SK-N-SH treated with all-trans-retinoic acid at 6 μM for 48 hours (cell line): ENCODE measurements at regions not wholly inside any gene's neighbourhood (a gene's known extent, or its start where the extent isn't known, plus 50 kb on each side); places are given as distances from the start of the nearest gene placed in this dataset.

Experiments used
- ATAC-seq: fragments of 200-7000 bp; cut with Tn5 transposase; 3 replicates; pipeline ENCODE4 v1.9.1; 2020; ENCODE audit warnings: mild to moderate bottlenecking, moderate library complexity
- ARNTL ChIP-seq: fragments of 450-650 bp; formaldehyde crosslinking; IDR thresholded peaks from 2 replicates; pipeline ENCODE4 v1.5.0; 2020; ENCODE audit warnings: low read depth, mild to moderate bottlenecking, moderate library complexity, borderline replicate concordance
- BACH2 ChIP-seq: fragments of 250-450 bp; sonication (Bioruptor Pico); IDR thresholded peaks from 2 replicates; pipeline ENCODE4 v1.9.0; 2021; ENCODE audit warnings: mild to moderate bottlenecking, borderline replicate concordance
- CREB5 ChIP-seq: fragments of 250-450 bp; sonication (Bioruptor Pico); IDR thresholded peaks from 2 replicates; pipeline ENCODE4 v1.5.1; 2020; ENCODE audit warnings: low read depth, mild to moderate bottlenecking, moderate library complexity
- CSDC2 ChIP-seq: fragments of 250-450 bp; sonication (Bioruptor Pico); IDR thresholded peaks from 2 replicates; pipeline ENCODE4 v1.5.0; 2020; ENCODE audit warnings: mild to moderate bottlenecking, moderate library complexity
- ESRRG ChIP-seq: fragments of 250-450 bp; sonication (Bioruptor Pico); IDR thresholded peaks from 2 replicates; pipeline ENCODE4 v1.6.1; 2021; ENCODE audit warnings: mild to moderate bottlenecking
- GLIS3 ChIP-seq: fragments of 250-450 bp; sonication (Bioruptor Pico); IDR thresholded peaks from 2 replicates; pipeline ENCODE4 v1.5.0; 2020; ENCODE audit warnings: mild to moderate bottlenecking, moderate library complexity
- ISL1 ChIP-seq: fragments of 250-450 bp; sonication (Bioruptor Pico); IDR thresholded peaks from 2 replicates; pipeline ENCODE4 v2.1.2; 2022; ENCODE audit warnings: mild to moderate bottlenecking, moderate library complexity
- OSR1 ChIP-seq: fragments of 250-450 bp; sonication (Bioruptor Pico); IDR thresholded peaks from 2 replicates; pipeline ENCODE4 v1.8.0; 2022; ENCODE audit warnings: moderate library complexity, mild to moderate bottlenecking, inconsistent platforms
- PATZ1 ChIP-seq: fragments of 250-450 bp; sonication (Bioruptor Pico); IDR thresholded peaks from 2 replicates; pipeline ENCODE4 v1.8.0; 2020; ENCODE audit warnings: mild to moderate bottlenecking, moderate library complexity, borderline replicate concordance
- POU6F1 ChIP-seq: fragments of 250-450 bp; sonication (Bioruptor Pico); IDR thresholded peaks from 2 replicates; pipeline ENCODE4 v1.8.0; 2021; ENCODE audit warnings: low read depth, mild to moderate bottlenecking, moderate library complexity, borderline replicate concordance
- PPARA ChIP-seq: fragments of 250-450 bp; sonication (Bioruptor Pico); IDR thresholded peaks from 2 replicates; pipeline ENCODE4 v1.5.0; 2020; ENCODE audit warnings: mild to moderate bottlenecking, borderline replicate concordance
- RARB ChIP-seq: fragments of 250-450 bp; sonication (Bioruptor Pico); IDR thresholded peaks from 2 replicates; pipeline ENCODE4 v1.8.0; 2021; ENCODE audit warnings: mild to moderate bottlenecking, moderate library complexity
- SNAI2 ChIP-seq: fragments of 250-450 bp; sonication (Bioruptor Pico); IDR thresholded peaks from 2 replicates; pipeline ENCODE4 v1.5.0; 2020; ENCODE audit warnings: mild to moderate bottlenecking, moderate library complexity
- TCF4 ChIP-seq: fragments of 250-450 bp; sonication (Bioruptor Pico); IDR thresholded peaks from 2 replicates; pipeline ENCODE4 v1.8.0; 2021; ENCODE audit warnings: mild to moderate bottlenecking, moderate library complexity, borderline replicate concordance
- TOX ChIP-seq: fragments of 250-450 bp; sonication (Bioruptor Pico); IDR thresholded peaks from 2 replicates; pipeline ENCODE4 v1.8.0; 2021; ENCODE audit warnings: mild to moderate bottlenecking, moderate library complexity, borderline replicate concordance
- TSHZ2 ChIP-seq: fragments of 250-450 bp; sonication (Bioruptor Pico); IDR thresholded peaks from 2 replicates; pipeline ENCODE4 v1.5.0; 2020; ENCODE audit warnings: mild to moderate bottlenecking, moderate library complexity
- ZC3H10 ChIP-seq: fragments of 250-450 bp; sonication (Bioruptor Pico); IDR thresholded peaks from 2 replicates; pipeline ENCODE4 v1.5.1; 2021; ENCODE audit warnings: mild to moderate bottlenecking, moderate library complexity
- ZFP3 ChIP-seq: fragments of 250-450 bp; sonication (Bioruptor Pico); IDR thresholded peaks from 2 replicates; pipeline ENCODE4 v1.5.0; 2020; ENCODE audit warnings: mild to moderate bottlenecking, moderate library complexity
- ZFP30 ChIP-seq: fragments of 450-650 bp; formaldehyde crosslinking; IDR thresholded peaks from 2 replicates; pipeline ENCODE4 v1.5.0; 2022; ENCODE audit warnings: mild to moderate bottlenecking, moderate library complexity
- ZNF565 ChIP-seq: fragments of 450-650 bp; formaldehyde crosslinking; conservative IDR thresholded peaks from 2 replicates; pipeline ENCODE4 v1.5.0; 2020; ENCODE audit warnings: low read depth, mild to moderate bottlenecking, moderate library complexity
- ZNF70 ChIP-seq: fragments of 450-650 bp; formaldehyde crosslinking; IDR thresholded peaks from 2 replicates; pipeline ENCODE4 v1.5.0; 2020; ENCODE audit warnings: mild to moderate bottlenecking, moderate library complexity
- ZNF8 ChIP-seq: fragments of 450-650 bp; formaldehyde crosslinking; IDR thresholded peaks from 2 replicates; pipeline ENCODE4 v1.5.0; 2020; ENCODE audit warnings: mild to moderate bottlenecking, moderate library complexity

- TF ChIP-seq GLIS3 (CRISPR knock-in tag) (no peak), PPARA (CRISPR knock-in tag) (no peak), ZNF565 (CRISPR knock-in tag) (no peak), RARB (CRISPR knock-in tag) (no peak), BACH2 (no peak), ISL1 (no peak), ESRRG (CRISPR knock-in tag) (no peak), PATZ1 (no peak), CREB5 (CRISPR knock-in tag) (no peak), TOX (CRISPR knock-in tag) (no peak), TSHZ2 (CRISPR knock-in tag) (no peak), ZC3H10 (CRISPR knock-in tag) (no peak), ZFP3 (CRISPR knock-in tag) (no peak)
- no peak for ATAC-seq
Observed at GRCh38 chr9:117542021-117542420, 127.2 kb upstream of the ASTN2 start.

GRCh38 chr9:117541181-117541580, 126.3 kb upstream of the ASTN2 start:
- no peak for ATAC-seq
- no peak for TF ChIP-seq ISL1

- no peak for TF ChIP-seq BACH2
- TF ChIP-seq ESRRG (CRISPR knock-in tag) = no peak
- TF ChIP-seq ZFP3 (CRISPR knock-in tag) = no peak
- TF ChIP-seq ISL1 = no peak
- TF ChIP-seq GLIS3 (CRISPR knock-in tag) = no peak
- TF ChIP-seq TOX (CRISPR knock-in tag) = no peak
- no peak for TF ChIP-seq OSR1 (CRISPR knock-in tag)
- TF ChIP-seq ZFP30 = no peak
- TF ChIP-seq ZNF565 (CRISPR knock-in tag) = no peak
- no peak for TF ChIP-seq ZNF8 (CRISPR knock-in tag)
- no peak for TF ChIP-seq RARB (CRISPR knock-in tag)
- no peak for TF ChIP-seq PPARA (CRISPR knock-in tag)
- no peak for TF ChIP-seq ARNTL
- no peak for TF ChIP-seq PATZ1
- TF ChIP-seq ZC3H10 (CRISPR knock-in tag) = no peak
- no peak for TF ChIP-seq ZNF70 (CRISPR knock-in tag)
- ATAC-seq = no peak
Observed at GRCh38 chr9:117535973-117536372, 121.1 kb upstream of the ASTN2 start.

GRCh38 chr9:117535434-117535833, 120.6 kb upstream of the ASTN2 start:
- no peak for TF ChIP-seq TSHZ2 (CRISPR knock-in tag)
- TF ChIP-seq ZFP3 (CRISPR knock-in tag) = no peak
- TF ChIP-seq SNAI2 (CRISPR knock-in tag) = no peak
- no peak for TF ChIP-seq ZNF8 (CRISPR knock-in tag)
- no peak for TF ChIP-seq PPARA (CRISPR knock-in tag)
- no peak for TF ChIP-seq CSDC2
- no peak for TF ChIP-seq ZFP30
- TF ChIP-seq TCF4 (CRISPR knock-in tag) = no peak
- no peak for TF ChIP-seq POU6F1
- no peak for TF ChIP-seq ESRRG (CRISPR knock-in tag)
- TF ChIP-seq BACH2 = no peak
- TF ChIP-seq CREB5 (CRISPR knock-in tag) = no peak
- TF ChIP-seq ARNTL = no peak
- no peak for TF ChIP-seq TOX (CRISPR knock-in tag)
- no peak for ATAC-seq
